ENCODE measurements at regions not wholly inside any gene's neighbourhood (a gene's known extent, or its start where the extent isn't known, plus 50 kb on each side); places are given as distances from the start of the nearest gene placed in this dataset.

DNA sequence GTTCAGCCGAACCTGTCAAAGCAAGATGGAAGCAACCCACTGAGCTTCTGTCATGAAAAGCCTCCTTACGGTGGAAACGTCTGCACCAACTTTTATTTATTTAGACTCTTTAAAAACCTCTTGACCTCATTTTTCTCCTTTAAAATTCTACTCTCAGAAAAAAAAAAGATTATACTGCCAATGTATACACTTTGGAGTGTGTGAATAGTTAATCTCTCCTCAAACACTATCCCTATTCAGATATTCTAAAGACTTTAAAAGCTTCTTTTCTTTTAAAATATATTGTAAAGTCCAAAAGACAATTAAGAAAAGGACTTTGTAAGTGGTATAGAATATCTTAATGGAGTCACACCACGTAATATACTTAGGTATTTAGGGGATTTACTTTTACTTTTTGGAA, 335.2 kb upstream of the SEMA3D start:
- TF ChIP-seq POLR2A (IDR thresholded peaks at IDR 0.05), result no peak
- TF ChIP-seq, protein P1, sequence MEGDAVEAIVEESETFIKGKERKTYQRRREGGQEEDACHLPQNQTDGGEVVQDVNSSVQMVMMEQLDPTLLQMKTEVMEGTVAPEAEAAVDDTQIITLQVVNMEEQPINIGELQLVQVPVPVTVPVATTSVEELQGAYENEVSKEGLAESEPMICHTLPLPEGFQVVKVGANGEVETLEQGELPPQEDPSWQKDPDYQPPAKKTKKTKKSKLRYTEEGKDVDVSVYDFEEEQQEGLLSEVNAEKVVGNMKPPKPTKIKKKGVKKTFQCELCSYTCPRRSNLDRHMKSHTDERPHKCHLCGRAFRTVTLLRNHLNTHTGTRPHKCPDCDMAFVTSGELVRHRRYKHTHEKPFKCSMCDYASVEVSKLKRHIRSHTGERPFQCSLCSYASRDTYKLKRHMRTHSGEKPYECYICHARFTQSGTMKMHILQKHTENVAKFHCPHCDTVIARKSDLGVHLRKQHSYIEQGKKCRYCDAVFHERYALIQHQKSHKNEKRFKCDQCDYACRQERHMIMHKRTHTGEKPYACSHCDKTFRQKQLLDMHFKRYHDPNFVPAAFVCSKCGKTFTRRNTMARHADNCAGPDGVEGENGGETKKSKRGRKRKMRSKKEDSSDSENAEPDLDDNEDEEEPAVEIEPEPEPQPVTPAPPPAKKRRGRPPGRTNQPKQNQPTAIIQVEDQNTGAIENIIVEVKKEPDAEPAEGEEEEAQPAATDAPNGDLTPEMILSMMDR (IDR thresholded peaks at IDR 0.05), result no peak

Data from heart left ventricle (tissue), 13 donors.